Activated effector memory CD4-positive, alpha-beta T cell treated with anti-CD3 and anti-CD28 coated beads, Interleukin-2, amount 50 U/mL, for 16 hours (primary cell): ENCODE measurements at regions not wholly inside any gene's neighbourhood (a gene's known extent, or its start where the extent isn't known, plus 50 kb on each side); places are given as distances from the start of the nearest gene placed in this dataset.
"Not testable (repeated sequence)": the region's sequence is repeated elsewhere in the genome, so short reads cannot be mapped to it uniquely, and the experiment has no call there.

ENCODE experiments used
- DNase-seq: peaks from one replicate; pipeline ENCODE4 v3.0.0-alpha.2; 2020

DNA sequence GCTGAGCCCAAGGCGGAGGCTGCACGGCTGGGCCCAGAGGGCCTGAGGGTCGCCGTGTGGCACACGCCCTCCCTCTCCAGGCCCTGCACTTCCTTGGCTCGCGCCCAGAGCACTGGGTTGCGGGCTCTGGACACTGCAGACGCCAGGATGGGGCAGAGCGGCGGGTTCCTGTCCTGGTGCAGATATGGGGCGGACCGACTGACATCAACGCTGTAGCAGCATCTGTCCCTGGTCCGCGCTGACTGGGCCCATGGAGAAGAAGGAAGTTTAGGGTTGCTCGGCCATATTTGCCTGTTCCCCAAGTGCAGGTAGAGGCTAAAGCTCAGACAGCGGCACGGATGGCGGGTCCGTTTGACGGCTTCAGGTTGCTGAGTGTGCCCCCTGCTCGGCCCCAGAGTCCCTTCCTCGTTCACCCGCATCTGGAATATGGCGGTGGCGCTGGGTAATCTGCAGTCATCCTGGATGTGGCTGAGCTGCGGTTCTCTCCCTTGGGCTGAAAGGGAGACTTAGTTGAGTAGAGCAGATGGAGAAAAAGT is 116.1 kb downstream of the OR13A1 start:
- DNase-seq = no peak

- DNase-seq = no peak
Measured at GRCh38 chr10:45201271-45201670, 114.1 kb downstream of the OR13A1 start.

DNA sequence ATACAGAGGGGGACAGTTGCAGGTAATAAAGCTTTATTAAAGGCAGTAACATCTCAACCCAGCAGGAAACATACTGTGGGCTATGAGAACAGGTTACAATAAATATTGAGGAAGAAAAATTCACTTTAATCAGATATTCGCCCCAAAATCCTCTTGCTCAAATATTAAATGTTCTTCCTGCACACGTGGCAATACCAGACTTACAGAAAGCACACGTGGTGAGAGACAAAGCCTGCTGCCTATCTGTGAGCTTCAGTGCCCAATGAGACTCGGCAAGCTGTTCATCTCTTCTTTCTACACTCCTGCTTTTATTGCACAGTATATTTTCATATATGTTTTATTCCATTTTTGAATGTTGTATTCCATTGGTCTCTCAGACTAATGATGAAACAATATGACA is 113.2 kb downstream of the OR13A1 start:
- DNase-seq = no peak

- no peak for DNase-seq
Measured at GRCh38 chr10:45204954-45205775, 110.2 kb downstream of the OR13A1 start.

DNA sequence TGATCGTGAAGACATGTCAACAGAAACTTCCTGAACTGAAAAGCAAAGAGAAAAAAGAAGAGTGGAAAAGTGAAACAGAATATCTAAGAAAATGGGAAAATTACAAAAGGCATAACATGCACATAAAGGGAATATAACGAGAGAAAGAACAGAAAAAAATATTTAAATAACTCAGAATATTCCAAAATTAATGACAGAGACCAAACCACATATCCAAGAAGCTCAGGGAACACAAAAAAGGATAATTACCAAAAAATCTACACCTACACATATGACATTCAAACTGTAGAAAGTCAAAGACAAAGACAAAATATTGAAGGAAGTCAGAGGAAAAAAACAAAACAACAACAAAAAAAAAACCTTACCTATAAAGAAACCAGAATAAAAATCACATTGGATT is 105.5 kb downstream of the OR13A1 start:
- DNase-seq = no peak

DNA sequence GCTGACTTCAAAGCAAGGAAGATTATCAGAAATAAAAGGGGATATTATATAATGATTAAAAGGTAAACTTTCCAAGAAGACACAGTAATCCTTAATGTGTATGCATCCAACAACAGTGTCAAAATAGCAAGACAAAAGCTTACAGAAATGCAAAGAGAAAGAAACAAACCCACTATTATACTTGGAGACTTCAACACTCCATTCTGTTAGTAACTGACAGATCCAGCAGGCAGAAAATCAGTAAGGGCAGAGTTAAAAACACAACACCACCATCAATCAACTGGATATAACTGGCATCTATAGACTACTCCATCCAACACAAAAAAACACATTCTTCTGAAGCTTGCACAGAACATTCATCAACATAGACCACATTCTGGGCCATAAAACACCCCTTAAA is 103.8 kb downstream of the OR13A1 start:
- DNase-seq = no peak

DNA sequence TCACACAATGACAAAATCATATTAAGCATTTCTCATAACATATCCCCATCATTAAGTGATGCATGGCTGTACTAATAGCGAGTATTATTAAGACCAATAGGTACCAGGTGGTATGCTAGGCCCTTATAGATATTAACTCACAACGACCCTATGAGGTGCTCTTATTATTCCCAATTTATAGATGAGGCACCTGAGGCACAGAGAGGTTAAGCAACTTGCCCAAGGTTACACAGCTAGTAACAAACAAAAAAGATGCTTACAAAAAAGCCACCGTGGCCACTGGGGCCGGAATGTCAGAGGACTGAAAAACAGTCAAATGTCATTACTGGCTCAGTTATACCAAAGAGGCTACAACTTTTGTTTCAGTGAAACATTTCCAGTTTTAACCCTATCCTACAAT is 96.0 kb downstream of the OR13A1 start:
- DNase-seq = no peak

GRCh38 chr10:45220931-45221330 is 94.5 kb downstream of the OR13A1 start:
- DNase-seq = no peak

- DNase-seq = no peak
Measured at GRCh38 chr10:45224219-45224841, 91.1 kb downstream of the OR13A1 start.

GRCh38 chr10:45227042-45227441 is 88.4 kb downstream of the OR13A1 start:
- no peak for DNase-seq

- no peak for DNase-seq
Measured at GRCh38 chr10:45227456-45227855, 88.0 kb downstream of the OR13A1 start.

GRCh38 chr10:45229823-45230222 is 85.6 kb downstream of the OR13A1 start:
- no peak for DNase-seq

- DNase-seq = peak; percentile 76
Measured at GRCh38 chr10:45235260-45235769, 80.1 kb downstream of the OR13A1 start.

- no peak for DNase-seq
Measured at GRCh38 chr10:45235798-45236220, 79.6 kb downstream of the OR13A1 start.

GRCh38 chr10:45238896-45239295 is 76.5 kb downstream of the OR13A1 start:
- no peak for DNase-seq

GRCh38 chr10:45239642-45240041 is 75.8 kb downstream of the OR13A1 start:
- DNase-seq = no peak

DNA sequence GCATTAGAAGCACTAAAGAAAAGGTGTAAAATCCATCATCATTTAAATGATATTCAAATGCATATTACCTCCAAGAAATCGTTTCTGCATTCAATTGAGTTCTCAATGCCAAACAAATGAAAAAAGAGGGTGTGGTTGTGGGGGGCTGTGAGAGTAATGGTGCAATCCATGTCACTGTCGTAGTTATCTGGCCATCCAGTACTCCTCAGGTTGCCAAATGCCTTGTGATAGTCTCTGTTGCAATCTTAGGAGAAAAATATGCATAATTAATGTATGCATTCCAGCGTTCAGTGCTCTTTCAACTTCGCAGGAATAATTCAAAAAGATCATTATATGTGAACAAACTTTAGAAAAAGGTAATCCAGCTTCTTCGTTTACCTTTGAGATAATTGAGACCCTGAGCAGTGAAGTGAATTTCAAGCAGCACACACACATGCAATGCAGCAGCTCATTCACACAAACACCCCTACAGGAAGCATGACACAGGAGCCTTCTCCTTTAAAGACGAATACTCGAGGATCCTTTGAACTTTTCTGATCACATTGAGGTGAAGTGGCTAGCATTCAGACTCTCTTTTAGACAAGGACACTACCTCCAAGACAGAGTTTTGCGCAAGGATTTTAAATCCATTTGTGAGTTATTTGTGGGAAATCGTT is 73.4 kb downstream of the OR13A1 start:
- DNase-seq = no peak

- no peak for DNase-seq
Measured at GRCh38 chr10:45243261-45243660, 72.1 kb downstream of the OR13A1 start.

- no peak for DNase-seq
Measured at GRCh38 chr10:45246522-45246921, 68.9 kb downstream of the OR13A1 start.

DNA sequence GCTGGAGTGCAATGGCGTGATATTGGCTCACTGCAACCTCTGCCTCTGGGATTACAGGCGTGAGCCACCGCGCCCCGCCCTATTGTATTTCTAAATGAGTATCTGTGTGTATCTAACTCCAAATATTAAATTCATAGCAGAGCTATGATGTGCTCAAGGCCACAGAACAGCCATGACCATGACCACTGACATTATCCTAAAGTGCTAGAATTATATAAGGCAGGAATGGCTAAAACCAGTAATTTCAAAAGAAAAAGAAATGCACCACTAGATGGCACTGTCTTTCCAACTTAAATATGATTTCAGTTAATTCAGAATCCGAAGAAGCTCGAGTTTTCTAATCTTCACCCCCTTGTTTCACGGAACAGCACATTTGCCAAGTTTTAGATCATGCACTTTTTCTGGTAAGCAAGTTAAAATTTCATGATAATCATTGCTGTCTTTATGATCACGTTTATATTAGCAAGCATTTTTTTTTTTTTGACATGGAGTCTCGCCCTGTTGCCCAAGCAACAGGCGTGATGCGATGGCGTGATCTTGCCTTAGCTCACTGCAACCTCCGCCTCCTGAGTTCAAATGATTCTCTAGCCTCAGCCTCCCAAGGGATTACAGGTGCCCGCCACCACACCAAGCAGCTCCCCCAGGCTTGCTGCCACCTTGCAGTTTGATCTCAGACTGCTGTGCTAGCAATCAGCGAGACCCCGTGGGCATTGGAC is 65.3 kb downstream of the OR13A1 start:
- no peak for DNase-seq

DNA sequence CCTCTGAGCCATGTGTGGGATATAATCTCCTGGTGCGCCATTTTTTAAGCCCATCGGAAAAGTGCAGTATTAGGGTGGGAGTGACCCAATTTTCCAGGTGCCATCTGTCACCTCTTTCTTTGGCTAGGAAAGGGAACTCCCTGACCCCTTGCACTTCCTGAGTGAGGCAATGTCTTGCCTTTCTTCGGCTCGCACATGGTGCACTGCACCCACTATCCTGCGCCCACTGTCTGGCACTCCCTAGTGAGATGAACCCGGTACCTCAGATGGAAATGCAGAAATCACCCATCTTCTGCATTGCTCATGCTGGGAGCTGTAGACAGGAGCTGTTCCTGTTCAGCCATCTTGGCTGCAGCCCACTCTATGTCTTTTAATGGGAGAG is 64.7 kb downstream of the OR13A1 start:
- not testable (repeated sequence) for DNase-seq
